ENCODE measurements at regions not wholly inside any gene's neighbourhood (a gene's known extent, or its start where the extent isn't known, plus 50 kb on each side); places are given as distances from the start of the nearest gene placed in this dataset.

DNA sequence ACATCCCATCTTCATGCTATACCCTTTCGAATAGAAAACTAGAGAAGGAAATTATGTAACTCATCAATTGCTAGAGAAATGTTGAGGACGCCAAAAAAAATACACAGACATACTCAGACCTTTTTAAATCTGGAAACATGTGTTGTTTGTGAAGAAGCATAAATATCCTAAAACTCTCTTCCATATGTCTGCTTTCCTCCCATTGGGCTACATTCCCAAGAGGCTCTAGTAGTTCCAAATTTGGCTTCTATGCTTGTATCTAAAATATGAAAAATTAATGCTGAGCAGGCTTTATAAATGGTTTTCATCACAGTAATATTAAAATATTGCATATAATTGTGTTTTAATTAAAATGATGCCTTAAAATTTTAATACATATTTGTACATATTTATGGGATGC is 297.9 kb upstream of the PSMD7 start:
- TF ChIP-seq POLR2AphosphoS5 (IDR thresholded peaks at IDR 0.05; ENCODE audit: low read depth, low read length) (no peak), POLR2A (IDR thresholded peaks at IDR 0.05; ENCODE audit: low read depth, low read length) (no peak), TAF1 (IDR thresholded peaks at IDR 0.05; ENCODE audit: borderline replicate concordance, low read depth, low read length) (no peak)
